ENCODE measurements at regions not wholly inside any gene's neighbourhood (a gene's known extent, or its start where the extent isn't known, plus 50 kb on each side); places are given as distances from the start of the nearest gene placed in this dataset.

- TF ChIP-seq CTCF (IDR thresholded peaks at IDR 0.05; ENCODE audit: borderline replicate concordance, control extremely low read depth, extremely low read depth, insufficient read depth, missing control alignments): no peak
- in situ Hi-C loops (cut with MboI; ENCODE audit: low sequenced_read_pairs, unreplicated experiment): no loop called here
- no peak for DNase-seq (ENCODE audit: low spot score)
Observed at GRCh38 chr9:81119591-81119990, 569.8 kb downstream of the TLE1 start.

GRCh38 chr9:81118416-81118815 is 570.9 kb downstream of the TLE1 start:
- no peak for TF ChIP-seq CTCF (IDR thresholded peaks at IDR 0.05; ENCODE audit: borderline replicate concordance, control extremely low read depth, extremely low read depth, insufficient read depth, missing control alignments)
- DNase-seq (ENCODE audit: low spot score): no peak
- in situ Hi-C loops (cut with MboI; ENCODE audit: low sequenced_read_pairs, unreplicated experiment): no loop called here

- TF ChIP-seq CTCF (IDR thresholded peaks at IDR 0.05; ENCODE audit: borderline replicate concordance, control extremely low read depth, extremely low read depth, insufficient read depth, missing control alignments): no peak
- no peak for DNase-seq (ENCODE audit: low spot score)
- in situ Hi-C loops (cut with MboI; ENCODE audit: low sequenced_read_pairs, unreplicated experiment): no loop called here
Observed at GRCh38 chr9:81116340-81117137, 572.8 kb downstream of the TLE1 start.

GRCh38 chr9:81113453-81114124 is 575.8 kb downstream of the TLE1 start:
- DNase-seq (ENCODE audit: low spot score): no peak
- in situ Hi-C loops (cut with MboI; ENCODE audit: low sequenced_read_pairs, unreplicated experiment): no loop called here
- TF ChIP-seq CTCF (IDR thresholded peaks at IDR 0.05; ENCODE audit: borderline replicate concordance, control extremely low read depth, extremely low read depth, insufficient read depth, missing control alignments): no peak

GRCh38 chr9:81112627-81113452 is 576.5 kb downstream of the TLE1 start:
- no peak for TF ChIP-seq CTCF (IDR thresholded peaks at IDR 0.05; ENCODE audit: borderline replicate concordance, control extremely low read depth, extremely low read depth, insufficient read depth, missing control alignments)
- DNase-seq (ENCODE audit: low spot score): no peak
- in situ Hi-C loops (cut with MboI; ENCODE audit: low sequenced_read_pairs, unreplicated experiment): no loop called here

GRCh38 chr9:81108821-81109220 is 580.5 kb downstream of the TLE1 start:
- DNase-seq (ENCODE audit: low spot score): no peak
- in situ Hi-C loops (cut with MboI; ENCODE audit: low sequenced_read_pairs, unreplicated experiment): no loop called here
- TF ChIP-seq CTCF (IDR thresholded peaks at IDR 0.05; ENCODE audit: borderline replicate concordance, control extremely low read depth, extremely low read depth, insufficient read depth, missing control alignments): no peak

Measured in GM13976 (cell line).